ENCODE measurements at regions not wholly inside any gene's neighbourhood (a gene's known extent, or its start where the extent isn't known, plus 50 kb on each side); places are given as distances from the start of the nearest gene placed in this dataset.
A peak's percentile ranks its signal among the peaks of the same experiment; 100 is the strongest.

DNA sequence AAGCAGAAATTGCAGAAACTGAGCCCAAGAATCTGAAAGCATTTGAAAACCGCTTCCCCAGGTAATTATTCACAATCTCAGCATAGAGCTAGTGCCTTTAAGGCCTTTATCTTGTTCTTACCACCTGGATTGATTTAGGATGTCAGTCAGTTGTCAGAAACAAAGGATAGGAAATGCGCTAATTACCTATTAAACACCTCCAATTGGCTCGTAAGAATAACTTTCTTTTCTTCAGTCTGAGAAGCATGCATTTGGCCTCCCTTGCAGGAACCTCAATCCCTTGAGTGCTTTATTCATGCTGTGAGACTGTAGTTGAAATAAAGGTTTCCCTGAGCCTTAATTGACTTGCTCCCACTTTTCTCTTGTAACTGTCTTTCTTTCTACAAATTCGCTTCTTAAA, 400.3 kb upstream of the LRATD1 start:
- no peak for DNase-seq

DNA sequence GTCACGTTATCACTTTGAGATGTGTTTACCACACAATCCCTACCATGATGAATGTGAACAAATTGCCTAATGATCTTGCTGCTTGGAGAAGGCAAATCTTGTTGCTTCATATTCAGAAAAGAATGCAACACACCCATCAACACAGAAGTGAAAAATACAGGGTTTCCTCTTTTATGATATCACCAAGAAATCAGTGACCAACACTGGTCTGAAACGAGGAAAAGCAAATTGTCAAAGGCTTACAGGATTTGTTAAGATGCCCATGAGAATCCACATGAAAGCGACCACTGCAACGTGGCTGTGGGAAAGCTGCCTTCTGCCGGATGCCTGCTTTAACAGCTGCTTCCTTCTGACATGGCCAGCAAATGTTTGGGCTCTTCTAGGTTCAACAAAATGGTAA, 397.6 kb upstream of the LRATD1 start:
- no peak for DNase-seq

DNA sequence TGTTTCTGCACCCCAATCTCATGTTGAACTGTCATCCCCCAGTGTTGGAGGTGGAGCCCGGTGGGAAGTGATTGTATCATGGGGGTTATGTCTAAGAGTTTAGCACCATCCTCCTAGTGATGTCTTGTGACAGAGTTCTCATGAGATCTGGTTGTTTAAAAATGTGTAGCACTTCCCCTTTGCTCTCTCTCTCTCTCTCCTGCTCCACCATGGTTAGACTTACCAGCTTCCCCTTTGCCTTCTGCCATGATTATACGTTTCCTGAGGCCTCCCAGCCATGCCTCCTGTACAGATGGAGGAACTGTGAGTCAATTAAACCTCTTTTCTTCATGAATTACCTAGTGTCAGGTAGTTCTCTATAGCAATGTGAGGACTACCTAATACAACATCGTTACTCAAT, 396.9 kb upstream of the LRATD1 start:
- no peak for DNase-seq

DNA sequence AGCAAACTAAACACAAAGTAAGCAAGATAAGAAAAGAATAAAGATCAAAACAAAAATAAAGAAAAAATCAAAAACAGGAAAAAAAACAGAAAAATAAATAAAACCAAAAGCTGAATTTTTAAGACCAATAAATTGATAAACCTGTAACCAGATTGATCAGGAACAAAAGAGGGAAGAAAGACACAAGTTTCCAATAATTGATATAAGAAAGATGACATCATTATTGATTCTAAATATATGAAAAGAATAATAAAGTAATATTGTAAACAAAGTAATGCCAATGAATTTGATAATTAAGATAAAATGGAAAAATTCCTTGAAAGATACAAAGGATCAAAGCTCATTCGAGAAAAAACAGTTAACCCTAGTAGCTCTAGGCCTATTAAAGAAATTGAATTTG, 394.6 kb upstream of the LRATD1 start:
- no peak for DNase-seq

DNA sequence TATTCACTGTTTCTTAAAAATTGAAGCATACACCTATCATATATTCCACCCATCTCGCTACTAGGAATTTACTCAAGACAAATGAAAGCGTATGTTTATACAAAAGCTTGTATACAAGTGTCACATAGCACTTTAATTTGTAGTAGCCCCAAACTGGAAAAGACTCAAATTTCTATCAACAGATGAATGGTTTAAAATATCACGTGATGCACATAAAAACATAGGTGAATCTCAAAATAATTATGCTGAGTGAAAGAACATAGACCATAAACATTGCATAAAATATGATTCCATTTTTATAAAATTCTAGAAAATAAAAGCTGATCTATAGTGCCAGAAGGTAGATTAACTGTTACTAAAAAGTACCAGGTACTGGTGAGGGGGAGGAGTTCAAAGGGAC, 392.9 kb upstream of the LRATD1 start:
- DNase-seq, result no peak

DNA sequence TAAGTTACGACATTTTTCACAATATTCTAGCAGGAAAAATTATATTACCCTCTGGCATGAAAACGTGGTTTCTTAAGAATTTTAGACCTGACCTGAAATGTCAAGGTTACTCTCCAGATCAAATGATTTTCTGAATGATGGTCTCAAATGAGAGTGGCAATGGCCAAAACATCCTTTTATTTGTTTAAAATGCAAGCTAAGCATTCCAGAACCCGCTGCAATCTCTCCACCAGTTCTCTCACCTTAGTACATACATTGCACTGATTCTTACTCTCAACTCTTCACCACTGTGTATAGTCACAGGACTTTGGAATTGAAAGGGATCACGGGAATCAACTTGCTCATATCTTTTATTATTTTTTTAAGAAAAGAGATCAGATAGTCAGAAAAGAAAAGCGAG, 391.6 kb upstream of the LRATD1 start:
- no peak for DNase-seq

DNA sequence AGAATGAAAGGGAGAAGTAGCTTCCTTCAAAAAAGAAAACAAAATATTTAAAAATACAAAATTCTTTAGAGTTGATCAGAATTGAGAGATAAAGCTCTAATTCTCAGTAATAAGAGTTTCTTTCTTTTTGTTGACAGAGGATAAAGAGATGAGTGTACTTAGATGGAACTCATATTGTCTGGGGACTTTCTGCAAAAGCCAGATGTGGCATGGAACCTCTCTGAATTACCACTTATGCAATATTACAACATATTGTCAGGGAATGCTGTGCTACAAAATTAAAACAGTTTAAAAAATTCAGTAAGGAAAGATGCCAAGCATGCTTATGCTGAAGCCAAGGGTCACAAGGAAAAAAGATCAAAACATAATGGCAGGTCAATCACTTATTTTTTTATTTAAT, 386.6 kb upstream of the LRATD1 start:
- no peak for DNase-seq

DNA sequence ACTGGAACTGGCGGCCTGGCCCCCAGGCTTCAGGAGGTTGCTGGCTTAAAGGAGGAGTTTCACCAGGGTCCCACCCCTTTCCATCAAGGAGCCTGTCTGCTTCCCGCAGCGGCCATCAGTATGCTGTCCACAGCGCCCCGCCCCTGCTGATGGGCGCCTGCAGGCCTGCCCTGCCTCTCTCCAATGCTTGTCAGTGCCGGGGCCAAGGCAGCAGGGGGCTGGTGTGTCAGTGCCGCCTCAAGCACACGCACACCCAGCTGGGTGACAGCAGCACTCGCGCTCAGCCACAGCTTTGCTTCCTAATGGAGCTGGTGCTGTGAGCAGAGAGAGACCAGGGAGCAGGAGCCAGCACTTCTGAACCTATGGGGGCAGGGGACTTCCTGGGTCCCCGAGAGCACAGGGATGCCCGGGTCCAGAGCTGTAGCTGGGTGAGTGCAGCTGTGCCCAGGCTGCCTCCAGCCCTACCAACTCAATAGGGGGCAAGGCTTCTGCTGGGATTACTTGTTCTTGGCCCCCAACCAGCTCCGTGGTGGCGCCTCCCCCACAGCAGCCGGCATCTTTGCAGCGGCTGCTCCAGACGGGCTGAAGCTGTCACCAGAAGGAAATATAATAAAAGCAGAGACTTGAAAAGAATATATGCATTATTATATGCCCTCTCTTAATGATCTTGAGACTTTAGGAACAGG, 377.2 kb upstream of the LRATD1 start:
- no peak for DNase-seq

DNA sequence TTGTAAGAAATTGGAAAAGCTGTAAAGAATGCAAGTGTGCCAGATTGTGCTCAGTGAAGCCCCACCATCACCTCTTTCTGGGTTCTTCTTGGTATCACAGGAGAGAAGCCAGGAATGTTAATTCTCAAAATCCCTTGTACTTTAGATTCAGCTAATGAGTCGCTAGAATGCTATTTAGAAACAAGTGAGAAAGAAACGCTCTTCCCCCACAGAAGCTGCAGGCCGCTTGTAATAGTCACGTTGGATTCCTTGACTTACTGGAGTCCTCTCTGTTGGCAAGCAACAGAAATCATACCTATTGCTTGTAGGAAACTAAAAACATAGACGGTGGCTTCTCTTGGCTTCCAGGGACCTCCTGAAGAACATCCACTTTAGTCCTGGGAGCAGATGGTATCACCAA, 375.6 kb upstream of the LRATD1 start:
- DNase-seq, result peak; percentile 70

DNA sequence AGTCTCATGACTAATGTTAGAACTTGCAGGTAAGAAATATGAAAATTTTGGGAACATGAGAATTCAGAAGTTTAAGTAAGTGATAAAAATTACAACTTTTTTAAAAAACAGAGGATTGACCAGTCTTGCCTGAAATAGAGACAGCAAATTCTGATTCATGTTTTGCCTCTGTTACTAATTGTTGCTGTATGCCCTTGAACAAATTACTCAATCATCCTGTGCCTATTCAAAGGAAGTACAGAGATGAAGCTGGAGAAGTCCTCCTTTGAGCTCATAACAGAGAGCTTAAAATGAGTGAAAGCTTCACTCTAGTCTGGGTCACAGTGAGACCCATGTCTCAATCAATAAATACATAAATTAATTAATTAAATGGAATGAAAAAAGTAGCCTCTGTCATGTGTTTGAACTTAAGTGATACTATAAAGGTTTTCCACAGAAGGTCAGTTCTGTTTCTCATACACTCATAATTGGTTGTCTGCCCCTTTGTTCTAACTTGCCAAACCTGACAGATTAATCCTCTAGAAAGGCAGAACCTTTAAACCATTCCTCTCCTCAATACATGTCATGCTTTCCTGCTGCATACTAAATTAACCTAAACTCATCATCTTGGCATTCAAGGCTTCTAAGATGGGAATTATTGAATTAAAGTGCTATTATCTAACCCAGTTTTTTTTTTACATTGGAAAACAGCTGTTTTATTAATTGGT, 374.6 kb upstream of the LRATD1 start:
- DNase-seq, result no peak

DNA sequence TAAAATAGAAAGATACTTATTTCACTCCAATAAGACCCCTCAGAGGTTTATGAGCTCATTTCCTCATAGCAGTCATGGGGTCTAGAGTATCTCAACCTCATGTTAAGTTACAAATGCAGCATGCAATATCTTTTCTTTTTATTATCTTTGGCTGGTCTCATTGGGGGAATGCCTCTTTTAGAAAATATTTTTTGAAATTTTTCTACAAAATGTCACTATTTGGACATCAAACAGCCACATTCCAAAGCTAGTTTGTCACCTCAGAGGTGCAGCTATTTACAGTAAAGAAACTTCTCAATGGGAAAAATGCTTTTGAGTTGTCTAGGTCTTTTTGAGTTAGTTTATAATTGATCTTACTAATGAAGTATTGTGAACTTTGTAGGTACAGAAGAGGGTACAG, 370.7 kb upstream of the LRATD1 start:
- DNase-seq, result peak; percentile 40

DNA sequence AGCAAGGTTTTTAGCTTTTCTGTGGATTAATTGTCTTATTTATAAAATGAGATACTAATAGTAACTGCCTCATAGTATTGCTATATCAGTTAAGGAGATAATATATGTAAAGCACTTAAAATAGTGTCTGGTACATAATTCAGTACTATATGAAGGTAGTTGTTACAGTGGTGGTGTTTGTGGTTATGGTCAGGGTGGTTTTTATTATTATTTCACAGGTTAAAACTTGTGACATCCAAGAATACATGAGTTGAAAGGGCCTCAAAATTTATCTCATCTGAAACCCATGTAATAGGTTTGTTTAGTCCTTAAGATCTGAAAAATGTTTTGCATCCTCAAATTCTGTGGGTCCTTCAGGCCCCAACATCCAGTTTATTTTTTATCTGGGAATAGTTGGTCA, 369.5 kb upstream of the LRATD1 start:
- DNase-seq, result no peak

DNA sequence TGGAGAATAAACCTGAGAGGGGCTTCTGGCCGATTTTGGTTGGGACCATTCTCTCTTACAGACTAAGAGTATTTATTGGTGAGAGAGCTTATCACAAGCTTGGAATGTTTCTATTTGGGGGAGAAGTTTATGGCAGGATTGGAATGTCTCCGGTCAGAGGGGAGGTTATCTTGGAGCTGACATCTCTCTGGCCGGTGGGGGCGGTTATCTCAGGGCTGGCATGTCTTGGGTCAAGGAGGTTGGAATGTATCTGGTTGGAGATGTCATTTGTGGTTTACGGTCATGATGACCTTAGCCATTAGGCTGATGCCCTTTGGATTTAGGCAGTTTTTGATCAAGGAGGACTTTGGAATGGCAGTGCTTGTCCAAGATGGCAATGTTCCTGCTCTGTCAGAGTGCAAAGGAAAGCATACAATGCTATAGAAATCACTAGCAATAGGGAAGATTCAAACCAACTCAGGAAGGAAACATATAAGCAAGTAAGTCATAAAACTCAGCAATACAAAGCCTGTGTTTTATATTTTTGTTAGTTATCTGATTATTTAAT, 362.4 kb upstream of the LRATD1 start:
- no peak for DNase-seq

DNA sequence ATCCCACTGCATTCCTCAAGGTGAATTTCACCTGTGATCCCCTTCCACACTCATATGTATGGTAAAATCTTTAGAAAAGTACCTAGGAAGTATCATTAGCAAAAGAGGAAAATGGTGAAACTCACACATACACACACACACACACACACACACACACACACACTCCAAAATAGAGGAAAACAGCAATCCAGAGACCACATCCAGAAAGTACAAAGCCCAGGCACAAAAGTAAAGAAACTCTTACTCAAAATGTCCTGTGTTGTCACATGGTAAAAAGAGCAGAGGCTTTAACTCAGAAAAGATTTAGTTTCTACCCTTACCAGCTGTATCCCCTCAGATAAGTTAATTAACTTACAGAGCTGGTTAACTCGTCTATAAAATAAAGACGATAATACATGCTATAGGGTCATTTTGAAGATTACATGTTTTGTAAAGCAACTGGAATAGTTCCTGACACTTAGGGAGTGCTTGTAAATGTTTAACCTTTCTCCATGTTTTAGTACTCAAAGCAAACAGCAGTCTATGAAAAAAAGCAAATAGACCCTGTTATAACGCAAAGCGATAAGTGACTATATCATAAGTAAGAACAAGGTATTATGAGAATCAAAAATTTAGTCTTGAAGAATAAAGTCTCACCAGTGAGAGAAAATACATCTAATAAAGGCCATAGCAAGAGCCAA, 360.0 kb upstream of the LRATD1 start:
- no peak for DNase-seq

DNA sequence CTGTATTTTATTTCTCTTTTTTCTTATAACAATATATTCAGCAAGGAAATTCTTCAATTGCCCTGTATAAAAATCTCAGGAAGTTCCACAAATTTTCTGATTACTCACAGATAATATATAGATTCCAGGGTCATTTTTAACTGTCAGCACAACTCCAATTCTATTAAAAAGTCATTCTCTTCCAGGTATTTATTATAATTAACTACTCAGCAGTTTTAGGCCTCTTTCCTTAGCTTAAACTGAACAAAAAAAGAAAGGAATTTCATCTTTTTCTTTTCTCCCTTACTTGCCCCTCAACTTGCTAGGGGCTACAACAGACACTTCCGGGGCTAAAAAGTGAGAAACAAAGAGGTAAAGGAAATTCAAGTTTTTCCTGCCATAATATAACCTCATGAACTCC, 358.9 kb upstream of the LRATD1 start:
- no peak for DNase-seq

DNA sequence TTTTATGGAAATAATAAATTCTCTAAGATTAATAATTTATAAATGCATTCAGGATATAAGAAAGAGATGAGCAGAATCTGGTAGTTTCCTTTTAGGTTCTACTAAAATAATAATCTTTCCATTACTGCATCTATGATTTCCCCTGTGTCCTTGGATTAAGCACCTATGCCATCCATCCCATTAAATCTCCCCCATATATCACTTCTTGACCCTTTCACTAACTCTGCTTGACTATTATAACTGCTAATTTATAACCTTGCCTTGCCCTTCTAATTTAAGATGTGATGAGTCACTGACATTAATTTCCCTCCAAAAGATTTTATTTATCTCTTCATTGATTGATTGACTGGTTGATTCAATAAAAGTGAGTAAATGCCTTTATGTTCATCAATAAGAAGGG, 348.3 kb upstream of the LRATD1 start:
- no peak for DNase-seq

DNA sequence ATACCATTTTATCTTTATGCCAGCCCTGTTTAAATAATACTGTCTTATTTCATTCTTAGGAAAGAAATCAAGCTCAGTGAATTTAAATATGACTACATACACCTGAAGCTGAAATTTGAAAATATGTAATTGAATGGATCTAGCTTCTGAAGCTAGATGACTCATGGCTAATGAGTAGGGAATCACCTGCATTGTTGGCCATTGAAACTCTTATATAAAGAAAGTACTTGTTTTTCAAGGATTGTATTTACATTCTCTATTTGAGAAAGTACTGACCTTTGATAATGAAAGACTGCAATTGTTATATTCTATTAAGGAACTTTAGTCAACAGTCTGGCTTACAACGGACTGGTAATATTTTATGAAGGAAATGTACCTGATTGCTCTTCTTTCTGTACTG, 346.7 kb upstream of the LRATD1 start:
- no peak for DNase-seq

DNA sequence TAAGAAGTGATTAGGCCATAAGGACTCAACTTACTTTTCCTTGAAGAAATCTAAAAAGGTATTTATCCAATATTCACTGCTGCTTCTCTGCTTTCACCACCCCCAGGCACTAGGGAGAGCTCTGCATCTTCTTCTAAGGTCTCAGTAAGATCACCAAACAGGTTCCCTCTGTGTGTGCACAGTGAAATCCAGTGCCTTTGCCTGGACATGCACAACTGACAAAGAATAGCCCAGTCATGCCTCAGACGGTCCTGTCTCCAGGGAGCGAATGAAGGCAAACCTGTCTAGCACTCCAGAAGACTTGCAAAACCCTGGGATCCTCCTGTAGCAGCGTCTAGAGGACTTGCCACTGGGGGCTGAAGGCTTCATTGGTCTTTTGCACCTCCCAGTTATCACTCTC, 344.5 kb upstream of the LRATD1 start:
- DNase-seq, result no peak

DNA sequence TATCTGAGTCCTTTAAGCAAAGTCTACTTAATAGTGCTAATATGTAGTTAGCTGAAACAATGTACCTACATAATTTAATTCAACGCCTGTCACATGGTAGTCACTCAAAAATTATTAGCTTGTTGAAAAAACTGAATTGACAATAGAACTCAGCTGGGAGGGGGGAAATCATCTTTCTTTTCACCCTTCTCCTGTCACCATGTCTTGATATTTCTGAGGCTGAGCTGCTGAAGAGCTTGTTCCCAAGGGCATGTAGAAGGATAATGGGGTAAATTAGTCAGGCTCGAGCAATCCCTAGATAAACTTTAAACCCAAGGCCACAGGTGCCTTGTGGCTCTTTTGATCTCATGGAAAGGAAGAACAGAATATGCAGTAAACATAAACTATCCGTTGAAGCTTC, 339.6 kb upstream of the LRATD1 start:
- no peak for DNase-seq

DNA sequence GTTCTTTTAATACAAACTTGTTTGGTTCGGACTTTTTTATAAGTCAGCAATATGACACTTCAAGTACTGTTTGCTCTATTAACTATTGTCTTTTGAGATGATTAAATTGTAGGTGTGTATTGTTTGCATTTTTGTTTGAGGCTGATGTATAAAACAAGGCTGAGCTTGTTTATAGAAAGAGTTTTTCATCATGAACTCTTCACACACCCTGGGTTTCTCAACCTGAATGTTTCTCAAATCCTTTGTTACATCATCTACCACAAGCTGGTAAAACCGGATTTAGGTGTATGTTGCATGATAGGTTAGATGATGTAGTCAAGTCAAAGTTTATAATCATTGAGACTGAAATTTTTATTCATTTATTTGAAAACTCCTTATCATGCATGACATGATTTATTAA, 335.2 kb upstream of the LRATD1 start:
- DNase-seq, result no peak

DNA sequence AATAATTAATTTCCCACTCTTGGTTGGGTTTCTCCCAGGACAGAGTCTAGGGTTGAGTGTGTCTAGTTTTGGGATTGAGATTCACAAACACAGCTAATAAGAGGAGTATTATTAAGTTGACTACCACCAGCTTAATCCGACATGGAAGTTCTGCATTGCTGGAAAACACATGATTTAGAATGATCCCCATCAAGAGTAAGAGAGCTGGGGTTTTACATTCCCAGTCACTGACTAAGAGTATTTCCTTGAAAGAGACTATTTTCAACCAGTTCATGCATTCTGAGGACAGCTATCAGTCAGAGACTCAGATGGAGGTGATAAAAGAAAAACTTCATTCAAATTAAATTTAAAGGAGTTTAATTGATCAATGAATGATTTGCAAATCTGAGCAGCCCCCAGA, 334.6 kb upstream of the LRATD1 start:
- no peak for DNase-seq

DNA sequence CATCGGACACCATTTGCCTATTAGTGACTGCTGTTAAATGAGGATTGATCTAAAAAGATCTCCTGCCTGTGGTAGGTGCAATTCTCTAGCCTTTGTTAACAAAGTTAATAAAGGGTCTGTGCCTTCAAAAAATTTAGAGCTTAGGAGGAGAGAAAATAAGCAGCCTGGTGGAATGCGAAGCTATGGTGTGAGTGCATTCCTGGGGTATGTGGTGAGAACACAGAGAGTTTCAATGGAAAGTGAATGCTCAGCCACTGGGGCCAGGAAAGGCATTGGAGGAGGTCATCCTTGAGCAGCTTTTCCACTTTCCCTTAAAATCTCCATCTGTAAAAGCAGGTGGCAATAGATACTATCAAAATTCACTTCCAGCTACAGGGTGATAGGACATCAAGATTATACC, 331.2 kb upstream of the LRATD1 start:
- no peak for DNase-seq

DNA sequence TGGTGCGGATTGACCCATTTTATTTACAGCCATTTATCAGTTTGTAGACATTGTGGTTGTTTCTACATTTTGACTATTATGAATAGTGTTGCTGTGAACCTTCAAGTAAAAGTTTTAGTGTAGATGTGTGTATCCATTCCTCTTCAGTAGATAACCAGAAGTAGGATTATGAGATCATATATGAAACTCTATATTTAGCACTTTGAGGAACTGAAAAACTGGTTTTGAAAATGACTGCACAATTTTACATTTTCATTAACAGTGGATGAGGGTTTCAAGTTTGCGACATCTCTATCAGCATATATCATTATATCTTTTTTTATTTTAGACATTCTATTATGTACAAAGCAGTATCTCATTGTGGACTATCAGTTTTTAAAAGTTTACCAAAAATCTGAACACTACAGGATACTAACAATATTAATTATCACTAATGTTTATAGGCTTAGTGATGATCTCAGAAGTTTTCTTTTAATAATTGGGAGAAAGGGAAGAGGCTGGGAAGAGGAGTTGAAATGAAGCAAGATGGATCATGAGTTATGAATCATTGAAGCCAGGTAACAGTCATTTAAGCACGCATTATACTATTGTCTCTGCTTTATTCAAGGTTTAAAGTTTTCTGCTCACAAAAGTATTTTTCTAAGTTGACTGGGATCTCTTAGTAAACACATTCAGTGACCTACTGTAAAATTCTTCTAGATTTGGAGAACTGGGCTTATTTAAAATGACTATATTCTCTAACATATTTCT, 329.0 kb upstream of the LRATD1 start:
- no peak for DNase-seq
